GM11168 (cell line): ENCODE measurements at regions not wholly inside any gene's neighbourhood (a gene's known extent, or its start where the extent isn't known, plus 50 kb on each side); places are given as distances from the start of the nearest gene placed in this dataset.
"Not testable (repeated sequence)": the region's sequence is repeated elsewhere in the genome, so short reads cannot be mapped to it uniquely, and the experiment has no call there.

Experiments
- in situ Hi-C: fragments of 300-500 bp; cut with MboI; formaldehyde crosslinking; loops from one replicate; pipeline ENCODE4 v1.12.0; 2022; ENCODE audit warnings: low sequenced_read_pairs; ENCODE audit not compliant: unreplicated experiment

DNA sequence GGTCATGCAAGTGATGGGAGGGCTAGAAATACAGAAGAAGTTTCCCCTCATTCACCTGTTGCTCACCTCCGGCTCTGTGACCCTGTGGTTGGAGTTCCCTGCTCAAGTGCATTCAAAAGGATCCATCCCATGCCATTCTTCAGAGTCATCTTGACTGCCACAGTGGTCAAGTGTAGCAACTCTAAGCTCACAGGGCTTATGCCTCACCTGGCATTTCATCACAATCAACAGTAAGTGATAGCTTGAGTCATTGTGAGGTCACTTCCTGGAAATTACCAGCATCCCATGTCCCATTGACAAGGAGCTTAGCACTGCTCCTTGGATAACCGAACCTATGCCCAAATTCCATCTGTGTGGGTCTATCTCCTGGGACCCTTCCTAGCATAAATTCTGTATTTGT, 55.6 kb downstream of the OR4C45 start:
- in situ Hi-C loops = no loop called here

- in situ Hi-C loops = no loop called here
Observed at GRCh38 chr11:50098186-50098725, 65.6 kb downstream of the OR4C45 start.

- in situ Hi-C loops = no loop called here
Observed at GRCh38 chr11:50102916-50103315, 70.2 kb downstream of the OR4C45 start.

DNA sequence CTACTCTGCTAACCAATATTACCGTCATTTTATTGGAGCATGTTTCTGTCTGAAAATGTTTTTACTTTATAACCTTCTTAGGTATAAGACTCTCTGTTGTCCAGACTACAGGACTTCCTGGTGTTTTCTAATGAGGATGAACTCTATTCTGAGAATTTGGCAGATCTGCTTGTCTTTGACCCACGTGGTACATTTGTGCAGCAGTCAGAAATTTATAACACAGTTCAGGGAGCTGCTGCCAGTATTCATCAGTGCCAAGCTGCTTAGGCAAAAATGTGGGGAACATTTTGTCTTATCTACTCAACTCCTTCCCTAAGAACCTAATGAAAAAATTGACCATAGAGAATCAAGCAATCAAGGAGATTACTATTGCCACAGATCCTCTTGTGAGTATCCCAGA, 108.0 kb downstream of the OR4C45 start:
- in situ Hi-C loops = not testable (repeated sequence)

DNA sequence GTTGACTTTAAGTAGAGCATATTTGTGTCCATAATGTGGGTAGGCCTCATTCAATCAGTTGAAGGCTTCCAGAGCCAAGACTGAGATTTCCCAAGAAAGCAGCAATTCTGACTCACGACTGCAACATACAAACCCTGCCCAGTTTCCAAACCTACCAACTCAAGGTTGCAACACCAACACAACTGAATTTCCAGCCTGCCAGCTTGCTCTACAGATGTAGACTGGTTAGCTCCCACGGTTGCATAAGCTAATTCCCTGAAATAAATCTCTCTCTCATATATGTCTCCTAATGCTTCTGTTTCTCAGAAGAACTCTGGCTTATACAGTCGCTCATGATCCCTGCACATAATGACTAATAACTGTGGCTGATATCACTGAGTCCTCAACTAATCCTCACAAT, 113.6 kb downstream of the OR4C45 start:
- in situ Hi-C loops = not testable (repeated sequence)

DNA sequence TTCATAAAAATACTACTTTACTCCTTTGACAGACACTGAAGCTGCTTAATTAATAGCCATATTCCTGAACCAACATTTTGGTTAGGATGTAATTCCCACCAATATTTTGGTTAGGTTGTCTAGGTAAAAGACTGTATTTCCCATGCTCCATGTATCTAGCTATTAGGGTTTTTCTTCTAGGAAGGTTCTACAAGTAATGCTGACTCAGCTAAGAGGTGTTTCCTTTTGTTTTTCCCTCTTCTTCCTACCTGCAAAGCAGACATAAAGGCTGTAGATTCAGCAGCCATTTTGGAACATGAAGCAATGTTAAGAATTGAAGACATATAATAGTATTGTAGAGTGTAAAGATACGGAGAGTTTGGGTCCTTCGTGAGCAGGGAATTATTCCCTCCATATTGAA, 115.3 kb downstream of the OR4C45 start:
- in situ Hi-C loops = not testable (repeated sequence)

DNA sequence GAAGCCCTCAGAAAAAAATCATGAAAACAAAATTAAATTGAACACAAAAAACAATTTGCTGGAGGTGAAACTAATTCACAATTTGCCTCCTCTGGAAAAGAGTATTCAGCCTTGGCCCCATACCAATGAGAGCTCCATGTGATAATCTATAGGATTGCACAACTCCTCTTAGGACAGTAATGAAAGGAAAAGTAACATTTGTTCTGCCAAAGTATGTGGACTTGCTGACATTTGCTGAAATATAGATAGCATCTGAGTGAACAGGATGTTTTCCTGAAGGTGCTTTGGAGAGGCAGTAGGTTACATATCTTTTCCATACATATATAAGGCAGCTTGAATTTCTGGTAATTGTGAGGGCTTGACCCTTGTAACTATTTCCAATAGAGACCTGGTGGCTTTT, 122.8 kb downstream of the OR4C45 start:
- in situ Hi-C loops = no loop called here

GRCh38 chr11:50164050-50164449, 131.4 kb downstream of the OR4C45 start:
- in situ Hi-C loops = no loop called here

GRCh38 chr11:50169634-50170033, 137.0 kb downstream of the OR4C45 start:
- in situ Hi-C loops = no loop called here

- in situ Hi-C loops = no loop called here
Observed at GRCh38 chr11:50170115-50170514, 137.4 kb downstream of the OR4C45 start.

GRCh38 chr11:50174189-50174588, 141.5 kb downstream of the OR4C45 start:
- in situ Hi-C loops = no loop called here

DNA sequence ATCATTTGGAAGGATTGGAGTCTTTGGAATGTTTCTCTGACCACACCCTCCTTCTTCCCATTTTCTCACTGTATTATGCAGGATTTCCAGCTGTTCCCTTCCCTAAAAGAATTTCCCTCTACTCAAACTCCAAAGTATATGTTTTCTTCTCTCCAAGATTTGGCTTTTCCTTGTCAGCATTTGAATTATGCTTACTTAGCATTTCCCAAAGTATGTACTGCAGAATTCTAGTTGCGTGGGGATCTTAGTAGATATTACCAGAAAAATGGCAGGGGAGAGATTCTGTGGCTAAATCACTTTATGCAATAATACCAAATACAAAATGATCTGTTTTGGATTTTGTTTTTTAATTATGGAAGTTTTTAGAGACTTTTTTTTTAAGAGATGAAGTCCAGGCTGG, 142.3 kb downstream of the OR4C45 start:
- in situ Hi-C loops = no loop called here

DNA sequence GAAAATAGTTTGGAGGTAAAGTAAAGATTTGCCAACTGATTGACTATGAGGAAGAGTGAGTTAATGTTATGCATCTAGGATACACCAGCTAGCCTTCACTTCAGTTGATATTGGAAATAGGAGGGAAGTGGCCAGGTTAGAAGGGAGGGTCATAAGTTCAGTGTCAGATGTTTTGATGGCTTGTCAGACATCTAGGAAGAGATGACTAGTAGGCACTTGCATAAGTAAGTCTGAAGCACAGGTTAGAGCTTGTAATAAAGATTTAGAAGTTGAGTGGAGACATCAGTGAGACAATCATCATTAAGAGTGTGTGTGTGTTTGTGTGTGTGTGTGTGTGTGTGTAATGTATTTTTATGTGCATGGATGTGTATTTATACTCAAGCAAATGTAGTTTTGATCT, 146.1 kb downstream of the OR4C45 start:
- in situ Hi-C loops = no loop called here

DNA sequence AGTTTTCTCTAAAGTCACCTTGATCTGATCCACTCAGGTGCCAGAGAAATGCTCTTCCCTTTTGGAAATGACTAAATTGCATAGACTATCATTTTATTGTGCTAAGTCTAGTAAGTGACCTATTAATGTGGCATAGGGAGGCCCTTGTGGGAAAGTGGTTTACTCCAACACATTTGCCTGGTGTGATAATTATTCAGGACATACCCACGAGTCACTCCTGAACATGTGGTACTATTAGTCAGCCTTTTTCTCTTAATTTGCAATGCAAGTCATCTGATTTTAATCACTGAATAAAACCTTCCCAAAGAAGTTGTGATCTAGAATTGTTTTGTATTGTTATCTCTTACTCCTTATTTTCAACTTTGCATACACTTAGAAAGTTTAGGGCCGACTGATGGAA, 148.7 kb downstream of the OR4C45 start:
- in situ Hi-C loops = no loop called here

- in situ Hi-C loops = no loop called here
Observed at GRCh38 chr11:50182486-50182885, 149.8 kb downstream of the OR4C45 start.

DNA sequence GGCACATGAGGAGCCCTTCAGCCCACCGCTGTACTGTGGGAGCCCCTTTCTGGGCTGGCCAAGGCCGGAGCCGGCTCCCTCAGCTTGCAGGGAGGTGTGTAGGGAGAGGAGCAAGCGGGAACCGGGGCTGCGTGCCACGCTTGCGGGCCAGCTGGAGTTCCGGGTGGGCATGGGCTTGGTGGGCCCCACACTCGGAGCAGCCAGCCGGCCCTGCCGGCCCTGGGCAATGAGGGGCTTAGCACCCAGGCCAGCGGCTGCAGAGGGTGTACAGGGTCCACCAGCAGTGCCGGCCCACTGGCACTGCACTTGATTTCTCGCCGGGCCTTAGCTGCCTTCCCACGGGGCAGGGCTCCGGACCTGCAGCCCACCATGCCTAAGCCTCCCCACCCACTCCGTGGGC, 150.5 kb downstream of the OR4C45 start:
- in situ Hi-C loops = not testable (repeated sequence)

GRCh38 chr11:50186146-50186545, 153.5 kb downstream of the OR4C45 start:
- in situ Hi-C loops = no loop called here

- in situ Hi-C loops = no loop called here
Observed at GRCh38 chr11:50187220-50187619, 154.5 kb downstream of the OR4C45 start.

- in situ Hi-C loops = no loop called here
Observed at GRCh38 chr11:50188040-50188439, 155.4 kb downstream of the OR4C45 start.

GRCh38 chr11:50192743-50193142, 160.1 kb downstream of the OR4C45 start:
- in situ Hi-C loops = no loop called here

DNA sequence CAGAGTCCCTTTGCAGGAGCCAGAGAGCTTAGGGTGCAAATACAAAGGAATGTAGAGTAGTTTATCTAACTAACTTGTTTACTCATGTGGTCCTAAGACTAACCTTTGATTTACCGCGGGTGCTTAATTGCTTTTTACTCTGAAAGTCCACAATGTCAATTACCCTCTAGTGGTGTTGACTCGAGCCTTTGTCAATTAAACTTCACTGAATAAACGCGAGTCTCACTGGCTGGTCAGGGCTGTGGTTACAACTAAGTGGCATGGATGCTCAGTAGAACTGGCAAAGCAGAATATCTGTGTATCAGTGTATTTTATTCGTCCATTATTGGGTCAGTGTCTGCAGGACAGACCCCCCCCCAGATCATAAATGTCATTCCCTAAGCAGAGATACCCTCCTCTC, 181.7 kb downstream of the OR4C45 start:
- in situ Hi-C loops = no loop called here

- in situ Hi-C loops = no loop called here
Observed at GRCh38 chr11:50220651-50221050, 188.0 kb downstream of the OR4C45 start.

DNA sequence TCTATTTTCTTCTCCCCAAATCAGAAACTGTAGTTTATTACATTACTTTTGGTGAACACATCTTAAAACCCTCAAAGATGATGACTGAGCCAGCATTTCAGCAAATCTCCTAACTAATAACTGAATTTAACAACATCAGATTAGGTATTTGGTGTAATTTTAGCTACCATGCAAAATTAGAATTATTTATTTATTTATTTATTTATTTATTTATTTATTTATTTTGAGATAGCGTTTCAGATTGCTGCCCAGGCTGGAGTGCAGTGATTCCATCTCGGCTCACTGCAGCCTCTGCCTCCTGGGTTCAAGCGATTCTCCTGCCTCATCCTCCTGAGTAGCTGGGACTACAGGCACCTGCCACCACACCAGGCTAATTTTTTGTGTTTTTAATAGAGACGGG, 205.7 kb downstream of the OR4C45 start:
- in situ Hi-C loops = not testable (repeated sequence)
